Upper lobe of left lung (tissue), 6 donors: ENCODE measurements at regions not wholly inside any gene's neighbourhood (a gene's known extent, or its start where the extent isn't known, plus 50 kb on each side); places are given as distances from the start of the nearest gene placed in this dataset.

Experiments used
- ATAC-seq, 2 donors: fragments of 200-7000 bp; cut with Tn5 transposase; one replicate each; pipeline ENCODE4 v1.9.1; 2022; ENCODE audit warnings: mild to moderate bottlenecking in 2 of 2, moderate library complexity in 2 of 2; ENCODE audit not compliant: low FRiP score in 2 of 2
- DNase-seq, 2 donors: peaks; one replicate each; pipeline ENCODE4 v3.0.0-alpha.2; 2019 to 2020
- H3K27ac ChIP-seq, 4 donors: fragments of 200-600 bp; sonication (generic); one replicate each; pipeline ENCODE4 v1.5.1; 2016 to 2019
- H3K27me3 ChIP-seq, 4 donors: fragments of 200-600 bp; sonication (generic); one replicate each; pipeline ENCODE4 v1.5.1; 2017 to 2019
- H3K36me3 ChIP-seq, 4 donors: fragments of 200-600 bp; sonication (generic); one replicate each; pipeline ENCODE4 v1.5.1; 2016 to 2019
- H3K4me1 ChIP-seq, 4 donors: fragments of 200-600 bp; sonication (generic); one replicate each; pipeline ENCODE4 v1.5.1; 2018 to 2019
- H3K4me3 ChIP-seq, 4 donors: fragments of 200-600 bp; sonication (generic); one replicate each; pipeline ENCODE4 v1.5.1; 2017 to 2019; ENCODE audit warnings: mild to moderate bottlenecking in 2 of 4, moderate library complexity in 1 of 4
- H3K9me3 ChIP-seq, 4 donors: fragments of 200-600 bp; sonication (generic); one replicate each; pipeline ENCODE4 v1.5.1; 2018 to 2019
- EP300 ChIP-seq, 4 donors: sonication (generic); formaldehyde crosslinking; IDR thresholded peaks; one replicate each; pipeline ENCODE4 v1.5.1; 2017; ENCODE audit warnings: antibody characterized with exemption in 4 of 4, control low read depth in 2 of 4
- POLR2A ChIP-seq, 4 donors: fragments of 450-650 bp; IDR thresholded peaks; one replicate each; pipeline ENCODE4 v1.5.1; 2016 to 2017; ENCODE audit warnings: antibody characterized with exemption in 4 of 4, mild to moderate bottlenecking in 2 of 4
- POLR2AphosphoS5 ChIP-seq, 2 donors: sonication (generic); formaldehyde crosslinking; IDR thresholded peaks; one replicate each; pipeline ENCODE4 v1.5.1; 2017; ENCODE audit warnings: antibody characterized with exemption in 2 of 2
- WGBS, 2 donors: methylation state at CpG; one replicate each; pipeline ENCODE4 v1.1.5; 2017 to 2018; 5-methylcytosine and 5-hydroxymethylcytosine counted together
- TF ChIP-seq, protein P1 (sequence below), 6 experiments: fragments of 450-650 bp in 4 of 6; fragments of 200-600 bp in 2 of 6; sonication (generic) in 2 of 6; IDR thresholded peaks; one replicate each; pipeline ENCODE4 v1.5.1; 2016 to 2019; ENCODE audit warnings: antibody characterized with exemption in 6 of 6
- donor health status: DM: no; HTN: no; CAD: no; lungs with moderate emphysema.
- donor health status: DM: no; HTN: yes; CAD: no; lungs with severe emphysema.

DNA sequence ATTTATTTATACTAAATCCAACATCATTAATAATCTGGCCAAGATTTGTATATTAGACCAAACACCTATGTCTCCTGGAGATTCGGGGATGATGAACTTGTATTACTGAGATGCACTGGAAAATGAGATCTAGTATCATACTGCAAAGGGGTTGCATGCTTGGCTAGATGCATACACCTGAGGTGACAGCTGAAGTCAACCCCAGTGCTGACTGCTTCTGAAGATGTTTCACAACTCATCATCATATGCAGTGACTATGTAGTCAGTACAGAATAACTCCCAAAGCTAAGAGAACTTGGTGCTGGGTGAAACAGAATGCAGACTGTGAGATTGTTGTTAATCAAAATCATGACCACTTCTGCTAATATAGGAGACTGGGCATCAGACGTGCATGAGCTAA, 1114.2 kb downstream of the NSUN3 start:
- ATAC-seq (no peak), DNase-seq (no peak)
- no peaks in the 10 kb centered on the region for H3K36me3 ChIP-seq
- no peaks in the 10 kb centered on the region for H3K27me3 ChIP-seq
- H3K4me3 ChIP-seq, result no peak overlapping the region
- WGBS, 2 donors, result 69 to 80% methylated on average over 2 of the region's 2 CpGs
- H3K27ac ChIP-seq, result no peak overlapping the region
- H3K9me3 ChIP-seq, result no peaks in the 10 kb centered on the region
- H3K4me1 ChIP-seq, result no peaks in the 10 kb centered on the region
- TF ChIP-seq POLR2AphosphoS5 (IDR thresholded peaks at IDR 0.05) (no peak), EP300 (IDR thresholded peaks at IDR 0.05) (no peak), POLR2A (IDR thresholded peaks at IDR 0.05) (no peak)
- TF ChIP-seq, protein P1, sequence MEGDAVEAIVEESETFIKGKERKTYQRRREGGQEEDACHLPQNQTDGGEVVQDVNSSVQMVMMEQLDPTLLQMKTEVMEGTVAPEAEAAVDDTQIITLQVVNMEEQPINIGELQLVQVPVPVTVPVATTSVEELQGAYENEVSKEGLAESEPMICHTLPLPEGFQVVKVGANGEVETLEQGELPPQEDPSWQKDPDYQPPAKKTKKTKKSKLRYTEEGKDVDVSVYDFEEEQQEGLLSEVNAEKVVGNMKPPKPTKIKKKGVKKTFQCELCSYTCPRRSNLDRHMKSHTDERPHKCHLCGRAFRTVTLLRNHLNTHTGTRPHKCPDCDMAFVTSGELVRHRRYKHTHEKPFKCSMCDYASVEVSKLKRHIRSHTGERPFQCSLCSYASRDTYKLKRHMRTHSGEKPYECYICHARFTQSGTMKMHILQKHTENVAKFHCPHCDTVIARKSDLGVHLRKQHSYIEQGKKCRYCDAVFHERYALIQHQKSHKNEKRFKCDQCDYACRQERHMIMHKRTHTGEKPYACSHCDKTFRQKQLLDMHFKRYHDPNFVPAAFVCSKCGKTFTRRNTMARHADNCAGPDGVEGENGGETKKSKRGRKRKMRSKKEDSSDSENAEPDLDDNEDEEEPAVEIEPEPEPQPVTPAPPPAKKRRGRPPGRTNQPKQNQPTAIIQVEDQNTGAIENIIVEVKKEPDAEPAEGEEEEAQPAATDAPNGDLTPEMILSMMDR (IDR thresholded peaks at IDR 0.05), result no peak

DNA sequence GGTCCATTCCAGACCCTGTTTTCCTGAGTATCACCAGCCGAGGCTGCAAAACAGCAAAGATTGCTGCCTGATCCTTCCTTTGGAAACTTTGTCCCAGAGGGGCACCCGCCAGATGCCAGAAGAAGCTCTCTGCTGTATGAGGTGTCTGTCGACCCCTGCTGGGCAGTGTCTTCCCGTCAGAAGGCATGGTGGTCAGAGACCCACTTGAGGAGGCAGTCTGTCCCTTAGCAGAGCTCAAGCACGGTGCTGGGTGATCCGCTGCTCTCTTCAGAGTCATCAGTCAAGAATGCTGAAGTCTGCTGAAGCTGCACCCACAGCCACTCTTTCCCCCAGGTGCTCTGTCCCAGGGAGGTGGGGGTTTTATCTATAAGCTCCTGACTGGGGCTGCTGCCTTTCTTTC, 1121.2 kb downstream of the NSUN3 start:
- H3K27ac ChIP-seq, result no peak overlapping the region
- TF ChIP-seq, protein P1 (IDR thresholded peaks at IDR 0.05), result no peak
- no peak for TF ChIP-seq POLR2AphosphoS5 (IDR thresholded peaks at IDR 0.05)
- TF ChIP-seq POLR2A (IDR thresholded peaks at IDR 0.05), result no peak
- no peak for TF ChIP-seq EP300 (IDR thresholded peaks at IDR 0.05)
- no peaks in the 10 kb centered on the region for H3K4me1 ChIP-seq
- no peak overlapping the region for H3K4me3 ChIP-seq
- H3K36me3 ChIP-seq, result no peaks in the 10 kb centered on the region
- H3K27me3 ChIP-seq, result no peaks in the 10 kb centered on the region
- ATAC-seq, result no peak
- no peak for DNase-seq
- WGBS, 2 donors, result 85 to 87% methylated on average over 3 to 6 of the region's 6 CpGs
- no peaks in the 10 kb centered on the region for H3K9me3 ChIP-seq

DNA sequence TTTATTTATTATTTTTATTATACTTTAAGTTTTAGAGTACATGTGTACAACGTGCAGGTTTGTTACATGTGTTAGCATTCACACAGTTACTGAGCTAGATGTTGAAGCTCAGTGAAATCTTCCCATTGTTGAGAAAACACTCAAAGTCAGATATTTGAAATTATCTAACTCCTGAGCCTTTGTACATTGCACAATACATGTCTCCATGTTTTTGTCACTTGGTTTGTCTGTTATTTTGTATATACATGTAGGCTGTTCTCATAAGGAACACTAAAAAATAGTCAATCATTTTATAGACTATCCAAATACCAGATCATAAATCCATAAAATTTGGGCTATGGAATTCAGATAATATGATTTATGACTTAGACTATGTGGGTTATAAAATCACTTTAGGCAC, 1126.5 kb downstream of the NSUN3 start:
- Histone ChIP-seq H3K27me3 (no peaks in the 10 kb centered on the region), H3K9me3 (no peaks in the 10 kb centered on the region), H3K4me1 (no peaks in the 10 kb centered on the region), H3K36me3 (no peaks in the 10 kb centered on the region), H3K4me3 (no peak overlapping the region), H3K27ac (no peak overlapping the region)
- ATAC-seq (no peak), DNase-seq (no peak)
- TF ChIP-seq, protein P1 (IDR thresholded peaks at IDR 0.05), result no peak
- no peak for TF ChIP-seq POLR2A (IDR thresholded peaks at IDR 0.05)
- TF ChIP-seq POLR2AphosphoS5 (IDR thresholded peaks at IDR 0.05), result no peak
- no peak for TF ChIP-seq EP300 (IDR thresholded peaks at IDR 0.05)
- WGBS, 2 donors, result 88 to 94% methylated on average over 1 of the region's 1 CpG

DNA sequence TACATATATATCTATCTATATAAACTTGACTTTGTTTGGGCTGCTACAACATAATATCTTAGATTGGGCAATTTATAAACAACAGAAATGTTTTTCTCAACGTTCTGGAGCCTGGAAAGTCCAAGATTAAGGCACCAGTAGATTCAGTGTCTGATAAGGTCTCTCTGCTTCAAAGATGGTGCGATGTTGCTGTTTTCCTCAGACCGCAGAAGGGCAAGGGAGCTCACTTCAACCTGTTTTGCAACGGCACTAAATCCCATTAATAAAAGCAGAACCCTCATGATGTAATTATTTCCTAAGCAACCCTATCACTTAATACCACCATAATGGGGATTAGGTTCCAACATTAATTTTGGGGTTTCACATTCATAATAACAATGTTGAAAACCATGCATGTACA, 1134.8 kb downstream of the NSUN3 start:
- H3K9me3 ChIP-seq, result no peaks in the 10 kb centered on the region
- H3K27ac ChIP-seq, result no peak overlapping the region
- no peaks in the 10 kb centered on the region for H3K4me1 ChIP-seq
- H3K36me3 ChIP-seq, result no peaks in the 10 kb centered on the region
- H3K27me3 ChIP-seq, result no peaks in the 10 kb centered on the region
- TF ChIP-seq POLR2A (IDR thresholded peaks at IDR 0.05) (no peak), POLR2AphosphoS5 (IDR thresholded peaks at IDR 0.05) (no peak), EP300 (IDR thresholded peaks at IDR 0.05) (no peak)
- TF ChIP-seq, protein P1 (IDR thresholded peaks at IDR 0.05), result no peak
- ATAC-seq, result no peak
- no peak for DNase-seq
- no peak overlapping the region for H3K4me3 ChIP-seq
- 72 to 78% methylated on average over 4 of the region's 4 CpGs for WGBS, 2 donors

DNA sequence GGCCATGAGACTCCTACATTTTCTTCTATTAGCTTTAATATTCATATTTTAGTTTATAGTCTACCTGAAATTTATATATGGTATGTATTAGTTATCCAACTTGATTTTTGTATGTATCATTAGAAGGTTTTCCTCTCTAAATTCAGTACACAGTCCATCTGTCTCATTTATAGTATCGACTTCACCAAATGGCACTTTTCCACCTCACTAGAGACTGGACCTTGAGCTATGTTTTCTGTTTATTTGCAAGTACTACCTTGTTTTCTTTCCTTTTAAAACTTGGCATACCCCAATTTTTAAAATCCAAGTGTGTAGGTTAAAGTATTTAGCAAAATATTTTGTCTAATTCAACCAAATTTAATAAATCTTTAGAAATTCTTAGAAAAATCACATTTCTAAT, 1137.5 kb downstream of the NSUN3 start:
- no peak for ATAC-seq
- H3K36me3 ChIP-seq, result no peaks in the 10 kb centered on the region
- TF ChIP-seq, protein P1 (IDR thresholded peaks at IDR 0.05), result no peak
- TF ChIP-seq POLR2AphosphoS5 (IDR thresholded peaks at IDR 0.05) (no peak), POLR2A (IDR thresholded peaks at IDR 0.05) (no peak), EP300 (IDR thresholded peaks at IDR 0.05) (no peak)
- H3K4me3 ChIP-seq, result no peak overlapping the region
- H3K27ac ChIP-seq, result no peak overlapping the region
- DNase-seq, result no peak
- peaks cover 0 to 10% (median 3%) of the 10 kb centered on the region in 4 donors for H3K9me3 ChIP-seq
- no peaks in the 10 kb centered on the region for H3K27me3 ChIP-seq
- no peaks in the 10 kb centered on the region for H3K4me1 ChIP-seq
- 90% methylated on average over 1 of the region's 1 CpG for WGBS, 2 donors
